HG02970 (cell line): ENCODE measurements at regions not wholly inside any gene's neighbourhood (a gene's known extent, or its start where the extent isn't known, plus 50 kb on each side); places are given as distances from the start of the nearest gene placed in this dataset.

Experiments used
- ATAC-seq: cut with Tn5 transposase; IDR thresholded peaks from one replicate; pipeline ENCODE4 v1.9.1; 2021; ENCODE audit warnings: mild to moderate bottlenecking, moderate library complexity, moderate number of reproducible peaks; ENCODE audit not compliant: unreplicated experiment, low FRiP score

- ATAC-seq: no peak
Observed at GRCh38 chr5:124289641-124290311, 456.7 kb downstream of the ZNF608 start.

DNA sequence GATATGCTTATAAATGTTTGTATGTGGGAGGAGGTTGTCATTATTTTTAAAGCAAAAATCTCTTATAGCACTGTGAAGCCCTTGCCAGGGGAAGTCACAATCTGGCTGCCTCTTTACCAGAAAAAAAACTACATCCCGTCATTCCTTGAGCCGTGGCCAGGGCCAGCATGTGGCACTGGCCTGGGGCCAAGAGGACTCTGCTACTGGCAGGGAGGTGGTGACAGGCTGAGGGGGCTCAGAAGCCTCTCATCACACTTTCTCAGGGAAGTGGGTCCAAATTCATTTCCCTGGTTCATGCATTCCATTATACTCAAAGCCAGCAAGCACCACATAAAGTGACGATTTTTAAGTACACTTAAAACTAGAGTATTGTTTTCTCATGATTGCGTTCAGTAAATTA, 457.3 kb downstream of the ZNF608 start:
- ATAC-seq: no peak

DNA sequence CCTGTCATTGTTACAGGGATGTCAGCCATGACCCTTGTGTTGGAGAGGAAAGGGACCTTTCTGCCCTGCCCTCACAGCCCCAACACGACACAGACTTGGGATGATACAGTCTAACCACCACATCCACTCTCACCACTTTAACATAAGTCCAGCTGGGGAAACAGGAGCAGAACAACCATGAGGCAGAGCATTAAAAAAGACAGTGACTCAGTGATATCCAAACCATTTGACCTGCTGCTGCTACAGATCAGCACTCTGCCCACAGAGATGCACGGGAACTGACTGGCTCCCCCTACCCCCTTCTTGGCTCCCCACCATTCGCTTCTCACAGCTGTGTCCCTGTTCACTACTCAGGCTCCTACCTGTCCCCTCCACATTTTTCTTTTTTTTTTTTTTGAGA, 458.6 kb downstream of the ZNF608 start:
- no peak for ATAC-seq

DNA sequence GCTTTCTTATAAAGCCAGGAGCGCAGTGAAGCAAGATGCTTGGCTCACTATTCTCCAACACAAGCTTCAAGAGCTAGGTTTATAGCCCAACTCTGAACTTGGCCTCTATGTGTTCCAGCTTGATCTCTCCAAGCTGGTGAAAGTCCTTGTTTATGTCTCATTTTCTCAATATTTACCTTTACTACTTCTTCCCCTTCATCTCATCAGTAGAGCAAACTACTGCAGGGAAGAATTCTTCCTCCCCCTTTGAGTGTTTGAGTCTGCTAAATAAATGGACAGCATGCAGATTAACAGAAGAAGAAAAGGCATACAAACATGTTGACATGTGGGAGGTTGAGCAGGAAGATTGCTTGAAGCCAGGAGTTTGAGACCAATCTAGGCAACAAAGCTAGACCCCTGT, 460.7 kb downstream of the ZNF608 start:
- no peak for ATAC-seq

GRCh38 chr5:124285071-124285470, 461.4 kb downstream of the ZNF608 start:
- ATAC-seq: no peak

GRCh38 chr5:124283031-124283430, 463.4 kb downstream of the ZNF608 start:
- no peak for ATAC-seq

- no peak for ATAC-seq
Observed at GRCh38 chr5:124280079-124280478, 466.4 kb downstream of the ZNF608 start.

GRCh38 chr5:124279146-124279876, 467.1 kb downstream of the ZNF608 start:
- no peak for ATAC-seq

GRCh38 chr5:124278636-124279035, 467.8 kb downstream of the ZNF608 start:
- ATAC-seq: no peak

DNA sequence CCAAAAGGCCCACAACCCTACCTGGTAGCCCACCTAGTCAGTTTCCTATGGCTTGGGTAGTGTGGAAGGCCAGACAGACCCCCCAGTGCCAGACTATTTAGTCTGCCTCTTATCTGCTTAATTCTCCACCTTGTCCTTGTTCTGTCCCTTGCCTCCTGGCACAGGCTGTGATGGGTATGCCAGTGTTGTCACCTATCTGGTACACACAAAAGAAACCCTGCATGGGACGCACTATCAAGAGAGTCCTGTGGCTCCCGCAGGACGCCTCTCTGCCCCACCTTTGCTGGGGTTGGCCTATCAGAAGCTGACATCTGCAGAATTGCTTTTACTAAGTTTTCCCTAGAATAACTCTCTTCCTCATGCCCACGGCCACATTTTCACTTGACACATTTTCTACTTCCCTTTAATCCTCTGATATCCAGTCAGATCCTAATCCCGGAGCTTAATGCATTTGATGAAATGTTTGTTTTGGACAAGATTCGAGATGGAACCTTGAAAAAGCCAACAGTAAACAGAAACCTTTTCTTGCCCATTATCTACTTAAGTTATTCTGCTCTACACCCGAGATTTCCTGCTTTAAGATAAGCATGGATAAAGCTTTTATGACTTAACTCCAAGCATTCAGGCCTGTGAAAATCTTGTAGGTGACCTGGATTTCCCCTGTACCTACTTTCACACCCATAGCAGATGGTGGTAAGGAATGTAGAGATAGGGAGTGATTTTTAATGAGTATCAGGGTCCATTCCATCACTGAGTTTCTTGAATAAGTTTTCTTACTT, 468.5 kb downstream of the ZNF608 start:
- ATAC-seq: no peak

GRCh38 chr5:124276166-124276565, 470.3 kb downstream of the ZNF608 start:
- ATAC-seq: no peak

DNA sequence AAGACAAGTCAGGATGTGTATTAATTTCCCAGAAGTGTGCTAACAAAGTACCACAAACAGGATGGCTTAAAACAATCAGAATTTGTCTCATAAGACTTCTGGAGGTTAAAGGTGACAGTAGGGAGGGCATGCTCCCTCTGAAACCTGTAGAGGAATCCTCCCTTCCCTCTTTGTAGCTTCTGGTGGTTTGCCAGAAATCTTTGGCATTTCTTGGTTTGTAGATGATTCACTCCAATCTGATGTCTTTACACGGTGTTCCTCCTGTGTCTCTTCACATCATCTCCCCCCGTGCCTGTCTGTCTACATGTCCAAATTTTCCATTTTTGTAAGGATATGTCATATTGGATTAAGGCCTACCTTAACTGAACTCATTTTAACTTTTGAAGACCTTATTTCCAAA, 471.5 kb downstream of the ZNF608 start:
- ATAC-seq: no peak

- ATAC-seq: no peak
Observed at GRCh38 chr5:124264499-124264898, 481.9 kb downstream of the ZNF608 start.

DNA sequence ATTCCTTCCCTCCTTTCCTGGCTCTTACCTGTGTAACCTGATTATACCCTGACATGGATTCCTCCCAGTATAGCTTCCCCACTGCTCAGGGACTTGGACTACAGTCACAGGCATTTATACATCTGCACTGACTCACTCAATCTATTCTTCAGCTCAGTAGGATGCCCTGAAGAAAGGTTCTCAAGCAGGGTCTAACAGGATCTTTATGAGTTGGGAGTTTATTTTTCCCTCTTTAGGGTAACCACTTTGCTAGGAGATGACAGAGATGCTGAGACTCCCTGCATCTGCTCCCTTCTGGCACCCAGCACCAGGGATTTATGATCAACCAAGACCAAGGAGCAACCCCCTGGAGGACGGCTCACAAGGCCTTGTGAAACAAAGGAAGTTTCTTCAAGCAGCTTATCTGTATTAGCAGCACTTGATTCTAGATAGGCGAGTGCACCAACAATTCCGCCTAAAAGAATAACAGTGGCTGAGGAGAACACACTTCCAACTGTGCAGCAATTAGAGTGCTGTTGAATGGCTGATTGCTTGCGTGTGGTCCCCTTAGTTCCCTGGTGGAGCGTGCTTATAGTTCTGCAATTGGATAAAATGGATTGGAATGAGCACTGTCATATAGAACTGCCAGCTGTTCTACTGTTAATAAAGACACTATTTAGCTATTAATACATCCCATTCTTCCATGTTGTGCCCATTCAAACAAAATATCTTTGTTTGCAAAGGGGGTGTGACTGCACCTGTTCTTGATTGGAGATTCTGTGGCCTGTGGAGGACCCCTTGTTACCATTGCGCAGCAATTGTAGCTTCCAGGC, 482.6 kb downstream of the ZNF608 start:
- no peak for ATAC-seq

GRCh38 chr5:124262991-124263571, 483.4 kb downstream of the ZNF608 start:
- ATAC-seq: no peak

DNA sequence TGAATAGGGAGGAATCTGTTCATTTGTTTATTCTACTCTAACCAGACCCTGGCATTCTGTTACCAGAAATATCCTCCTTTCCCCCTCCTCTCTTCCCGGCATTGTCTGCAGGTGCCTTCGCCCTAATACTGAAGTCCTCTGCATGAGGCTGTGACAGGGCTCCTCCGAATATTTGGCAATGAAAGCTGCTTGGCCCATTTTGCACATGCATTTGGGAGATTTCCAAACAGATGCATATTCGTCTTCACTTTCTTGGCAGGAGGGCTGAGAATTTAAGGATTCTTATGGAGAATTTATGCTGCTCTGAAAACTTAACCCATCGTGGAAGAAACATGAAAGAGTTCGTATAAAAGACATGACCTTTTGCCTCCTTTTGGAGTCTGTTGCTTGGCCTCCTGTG, 484.0 kb downstream of the ZNF608 start:
- no peak for ATAC-seq

DNA sequence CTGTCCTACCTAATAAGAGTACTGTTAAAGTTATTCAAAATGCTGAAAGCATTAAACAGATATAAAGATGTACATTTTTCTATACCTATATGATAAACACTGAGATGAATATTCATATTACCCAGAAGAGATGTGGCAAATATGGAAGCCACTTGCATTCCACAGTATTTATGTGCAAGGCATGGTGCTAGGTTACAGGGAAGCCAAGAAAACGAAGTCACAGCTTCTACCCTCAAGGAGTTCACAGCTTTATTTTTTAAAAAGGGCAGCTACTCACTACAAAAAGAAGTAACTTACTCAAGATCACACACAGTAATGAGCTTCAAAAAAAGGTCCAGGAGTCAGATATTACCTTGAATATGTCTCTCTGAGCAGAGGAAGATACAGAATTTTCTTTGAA, 484.6 kb downstream of the ZNF608 start:
- no peak for ATAC-seq

- ATAC-seq: no peak
Observed at GRCh38 chr5:124260921-124261515, 485.4 kb downstream of the ZNF608 start.

GRCh38 chr5:124259017-124259416, 487.4 kb downstream of the ZNF608 start:
- ATAC-seq: no peak

- ATAC-seq: no peak
Observed at GRCh38 chr5:124257048-124257447, 489.4 kb downstream of the ZNF608 start.
